ENCODE measurements at regions not wholly inside any gene's neighbourhood (a gene's known extent, or its start where the extent isn't known, plus 50 kb on each side); places are given as distances from the start of the nearest gene placed in this dataset.

DNA sequence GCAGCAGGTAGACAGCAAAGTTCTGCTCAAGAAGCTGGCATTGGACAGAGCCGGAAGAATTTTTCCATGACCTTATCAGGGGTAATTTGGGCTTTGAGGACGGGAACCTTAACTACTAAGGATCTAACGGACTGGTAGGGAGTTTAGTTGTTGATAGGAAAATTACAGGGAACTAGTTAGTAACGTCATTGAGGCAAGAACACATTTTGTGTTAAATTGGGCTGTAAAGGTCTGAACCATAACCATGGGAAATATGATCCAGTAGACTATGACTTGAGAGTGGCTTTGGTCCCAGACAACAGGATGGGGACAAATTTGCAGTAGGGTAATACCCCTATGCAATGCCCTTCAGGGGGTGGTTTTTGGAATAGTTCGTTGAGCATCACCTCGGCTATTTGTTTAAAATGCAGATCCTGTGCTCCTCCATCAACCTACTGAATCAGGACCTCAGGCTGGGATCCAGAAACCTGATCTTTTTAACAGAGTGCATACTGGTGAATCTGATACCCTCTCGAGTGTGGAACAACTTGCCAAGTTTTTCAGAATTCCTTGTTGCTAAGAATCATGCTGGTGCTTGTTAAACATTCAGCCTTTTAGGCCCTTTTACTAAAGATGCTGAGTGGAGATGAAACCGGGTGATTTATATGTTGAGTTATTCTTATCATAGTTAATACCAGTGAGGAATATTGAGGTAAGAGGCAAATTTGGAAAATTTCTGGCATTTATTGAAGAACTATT is 255.1 kb downstream of the MAP2K6 start:
- Histone ChIP-seq H3K9me3 (no peaks in the 10 kb centered on the region), H3K27me3 (no peaks in the 10 kb centered on the region), H3K36me3 (no peaks in the 10 kb centered on the region), H3K4me3 (no peak overlapping the region), H3K27ac (no peak overlapping the region), H3K4me1 (no peaks in the 10 kb centered on the region)
- WGBS, 2 donors = 76 to 80% methylated on average over 8 of the region's 8 CpGs
- DNase-seq (no peak), ATAC-seq (ENCODE audit: low FRiP score in 2 of 2) (no peak)
- no peak for TF ChIP-seq EP300 (IDR thresholded peaks at IDR 0.05)
- TF ChIP-seq, protein P1, sequence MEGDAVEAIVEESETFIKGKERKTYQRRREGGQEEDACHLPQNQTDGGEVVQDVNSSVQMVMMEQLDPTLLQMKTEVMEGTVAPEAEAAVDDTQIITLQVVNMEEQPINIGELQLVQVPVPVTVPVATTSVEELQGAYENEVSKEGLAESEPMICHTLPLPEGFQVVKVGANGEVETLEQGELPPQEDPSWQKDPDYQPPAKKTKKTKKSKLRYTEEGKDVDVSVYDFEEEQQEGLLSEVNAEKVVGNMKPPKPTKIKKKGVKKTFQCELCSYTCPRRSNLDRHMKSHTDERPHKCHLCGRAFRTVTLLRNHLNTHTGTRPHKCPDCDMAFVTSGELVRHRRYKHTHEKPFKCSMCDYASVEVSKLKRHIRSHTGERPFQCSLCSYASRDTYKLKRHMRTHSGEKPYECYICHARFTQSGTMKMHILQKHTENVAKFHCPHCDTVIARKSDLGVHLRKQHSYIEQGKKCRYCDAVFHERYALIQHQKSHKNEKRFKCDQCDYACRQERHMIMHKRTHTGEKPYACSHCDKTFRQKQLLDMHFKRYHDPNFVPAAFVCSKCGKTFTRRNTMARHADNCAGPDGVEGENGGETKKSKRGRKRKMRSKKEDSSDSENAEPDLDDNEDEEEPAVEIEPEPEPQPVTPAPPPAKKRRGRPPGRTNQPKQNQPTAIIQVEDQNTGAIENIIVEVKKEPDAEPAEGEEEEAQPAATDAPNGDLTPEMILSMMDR (IDR thresholded peaks at IDR 0.05) = no peak
- no peak for TF ChIP-seq POLR2A (IDR thresholded peaks at IDR 0.05)
- TF ChIP-seq POLR2AphosphoS5 (IDR thresholded peaks at IDR 0.05) = no peak

GRCh38 chr17:69672924-69673323 is 258.4 kb downstream of the MAP2K6 start:
- Histone ChIP-seq H3K36me3 (no peaks in the 10 kb centered on the region), H3K9me3 (no peaks in the 10 kb centered on the region), H3K27ac (no peak overlapping the region), H3K4me3 (no peak overlapping the region), H3K4me1 (no peaks in the 10 kb centered on the region), H3K27me3 (no peaks in the 10 kb centered on the region)
- DNase-seq (no peak), ATAC-seq (ENCODE audit: low FRiP score in 2 of 2) (peak in 1 of 2 donors; percentile 42)
- 70 to 88% methylated on average over 1 of the region's 1 CpG for WGBS, 2 donors
- TF ChIP-seq EP300 (IDR thresholded peaks at IDR 0.05) = no peak
- TF ChIP-seq POLR2A (IDR thresholded peaks at IDR 0.05) = no peak
- TF ChIP-seq, protein P1 (IDR thresholded peaks at IDR 0.05) = no peak
- no peak for TF ChIP-seq POLR2AphosphoS5 (IDR thresholded peaks at IDR 0.05)

DNA sequence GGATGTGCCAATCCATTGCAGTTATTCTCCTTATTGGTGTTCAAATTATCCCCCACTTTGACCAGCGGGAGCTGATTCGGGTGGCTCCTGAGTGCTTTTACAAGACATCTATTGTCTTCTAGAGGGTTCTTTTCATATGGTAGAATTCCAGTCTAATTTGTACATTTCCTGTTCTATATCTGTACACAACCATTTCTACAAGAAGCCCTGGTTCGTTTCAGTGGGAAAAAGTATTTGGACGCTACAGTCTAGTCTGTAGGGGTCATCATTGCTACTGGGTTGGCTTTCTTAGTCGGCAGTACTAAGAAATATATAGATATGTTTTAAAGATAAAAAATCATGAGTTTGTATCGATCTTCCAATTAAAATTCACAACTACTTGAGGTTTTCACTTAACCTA is 262.6 kb downstream of the MAP2K6 start:
- TF ChIP-seq, protein P1 (IDR thresholded peaks at IDR 0.05) = no peak
- Histone ChIP-seq H3K36me3 (no peaks in the 10 kb centered on the region), H3K27ac (no peak overlapping the region), H3K4me3 (no peak overlapping the region), H3K4me1 (no peaks in the 10 kb centered on the region), H3K27me3 (no peaks in the 10 kb centered on the region), H3K9me3 (no peaks in the 10 kb centered on the region)
- WGBS, 2 donors = 64 to 69% methylated on average over 6 of the region's 6 CpGs
- ATAC-seq (ENCODE audit: low FRiP score in 2 of 2) (no peak), DNase-seq (no peak)

GRCh38 chr17:69678206-69678605 is 263.7 kb downstream of the MAP2K6 start:
- no peaks in the 10 kb centered on the region for H3K27me3 ChIP-seq
- no peaks in the 10 kb centered on the region for H3K9me3 ChIP-seq
- H3K4me3 ChIP-seq = no peak overlapping the region
- no peaks in the 10 kb centered on the region for H3K4me1 ChIP-seq
- WGBS, 2 donors = 57% methylated on average over 2 of the region's 2 CpGs
- no peak overlapping the region for H3K27ac ChIP-seq
- ATAC-seq (ENCODE audit: low FRiP score in 2 of 2) (no peak), DNase-seq (no peak)
- TF ChIP-seq EP300 (IDR thresholded peaks at IDR 0.05) = no peak
- TF ChIP-seq POLR2AphosphoS5 (IDR thresholded peaks at IDR 0.05) = no peak
- no peak for TF ChIP-seq POLR2A (IDR thresholded peaks at IDR 0.05)
- TF ChIP-seq, protein P1 (IDR thresholded peaks at IDR 0.05) = no peak
- H3K36me3 ChIP-seq = no peaks in the 10 kb centered on the region

- no peaks in the 10 kb centered on the region for H3K36me3 ChIP-seq
- H3K4me3 ChIP-seq = no peak overlapping the region
- WGBS, 2 donors = 77 to 90% methylated on average over 5 of the region's 5 CpGs
- H3K9me3 ChIP-seq = no peaks in the 10 kb centered on the region
- H3K27ac ChIP-seq = no peak overlapping the region
- no peaks in the 10 kb centered on the region for H3K27me3 ChIP-seq
- H3K4me1 ChIP-seq = no peaks in the 10 kb centered on the region
- ATAC-seq (ENCODE audit: low FRiP score in 2 of 2) (no peak), DNase-seq (no peak)
- TF ChIP-seq POLR2A (IDR thresholded peaks at IDR 0.05) (no peak), POLR2AphosphoS5 (IDR thresholded peaks at IDR 0.05) (no peak), EP300 (IDR thresholded peaks at IDR 0.05) (no peak)
- TF ChIP-seq, protein P1 (IDR thresholded peaks at IDR 0.05) = no peak
Observed at GRCh38 chr17:69679829-69680228, 265.3 kb downstream of the MAP2K6 start.

Data from upper lobe of left lung (tissue), 6 donors.